ENCODE measurements at regions not wholly inside any gene's neighbourhood (a gene's known extent, or its start where the extent isn't known, plus 50 kb on each side); places are given as distances from the start of the nearest gene placed in this dataset.

DNA sequence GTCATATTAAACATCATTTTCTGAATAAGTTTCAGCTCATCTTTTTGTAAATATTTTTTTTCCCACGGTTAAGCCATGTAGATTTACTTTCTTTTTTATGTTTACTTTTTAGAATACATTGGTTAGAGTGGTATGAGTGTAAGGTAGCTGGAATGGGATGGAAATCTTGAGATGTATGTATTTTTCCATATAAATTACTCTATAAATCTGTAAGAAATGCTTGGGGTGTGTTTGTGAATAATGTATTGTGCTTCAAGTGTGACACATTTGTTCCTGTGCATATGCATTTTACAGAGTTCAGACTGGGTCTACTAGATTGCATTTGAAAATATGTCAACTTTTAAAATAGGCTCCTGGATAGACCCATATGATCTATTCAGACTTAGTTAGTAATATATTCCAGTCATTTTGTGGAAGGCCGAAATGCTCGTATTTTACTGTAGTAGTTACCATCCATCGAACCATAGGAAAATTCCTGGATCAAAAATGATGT, 756.8 kb downstream of the RAPGEF2 start:
- no peak for TF ChIP-seq MXD4 (CRISPR knock-in tag; IDR thresholded peaks at IDR 0.05; ENCODE audit: borderline replicate concordance)
- no peak for TF ChIP-seq SP1 (CRISPR knock-in tag; conservative IDR thresholded peaks at IDR 0.05)
- TF ChIP-seq, protein P1, sequence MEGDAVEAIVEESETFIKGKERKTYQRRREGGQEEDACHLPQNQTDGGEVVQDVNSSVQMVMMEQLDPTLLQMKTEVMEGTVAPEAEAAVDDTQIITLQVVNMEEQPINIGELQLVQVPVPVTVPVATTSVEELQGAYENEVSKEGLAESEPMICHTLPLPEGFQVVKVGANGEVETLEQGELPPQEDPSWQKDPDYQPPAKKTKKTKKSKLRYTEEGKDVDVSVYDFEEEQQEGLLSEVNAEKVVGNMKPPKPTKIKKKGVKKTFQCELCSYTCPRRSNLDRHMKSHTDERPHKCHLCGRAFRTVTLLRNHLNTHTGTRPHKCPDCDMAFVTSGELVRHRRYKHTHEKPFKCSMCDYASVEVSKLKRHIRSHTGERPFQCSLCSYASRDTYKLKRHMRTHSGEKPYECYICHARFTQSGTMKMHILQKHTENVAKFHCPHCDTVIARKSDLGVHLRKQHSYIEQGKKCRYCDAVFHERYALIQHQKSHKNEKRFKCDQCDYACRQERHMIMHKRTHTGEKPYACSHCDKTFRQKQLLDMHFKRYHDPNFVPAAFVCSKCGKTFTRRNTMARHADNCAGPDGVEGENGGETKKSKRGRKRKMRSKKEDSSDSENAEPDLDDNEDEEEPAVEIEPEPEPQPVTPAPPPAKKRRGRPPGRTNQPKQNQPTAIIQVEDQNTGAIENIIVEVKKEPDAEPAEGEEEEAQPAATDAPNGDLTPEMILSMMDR (IDR thresholded peaks at IDR 0.05), result no peak
- TF ChIP-seq, protein P2, sequence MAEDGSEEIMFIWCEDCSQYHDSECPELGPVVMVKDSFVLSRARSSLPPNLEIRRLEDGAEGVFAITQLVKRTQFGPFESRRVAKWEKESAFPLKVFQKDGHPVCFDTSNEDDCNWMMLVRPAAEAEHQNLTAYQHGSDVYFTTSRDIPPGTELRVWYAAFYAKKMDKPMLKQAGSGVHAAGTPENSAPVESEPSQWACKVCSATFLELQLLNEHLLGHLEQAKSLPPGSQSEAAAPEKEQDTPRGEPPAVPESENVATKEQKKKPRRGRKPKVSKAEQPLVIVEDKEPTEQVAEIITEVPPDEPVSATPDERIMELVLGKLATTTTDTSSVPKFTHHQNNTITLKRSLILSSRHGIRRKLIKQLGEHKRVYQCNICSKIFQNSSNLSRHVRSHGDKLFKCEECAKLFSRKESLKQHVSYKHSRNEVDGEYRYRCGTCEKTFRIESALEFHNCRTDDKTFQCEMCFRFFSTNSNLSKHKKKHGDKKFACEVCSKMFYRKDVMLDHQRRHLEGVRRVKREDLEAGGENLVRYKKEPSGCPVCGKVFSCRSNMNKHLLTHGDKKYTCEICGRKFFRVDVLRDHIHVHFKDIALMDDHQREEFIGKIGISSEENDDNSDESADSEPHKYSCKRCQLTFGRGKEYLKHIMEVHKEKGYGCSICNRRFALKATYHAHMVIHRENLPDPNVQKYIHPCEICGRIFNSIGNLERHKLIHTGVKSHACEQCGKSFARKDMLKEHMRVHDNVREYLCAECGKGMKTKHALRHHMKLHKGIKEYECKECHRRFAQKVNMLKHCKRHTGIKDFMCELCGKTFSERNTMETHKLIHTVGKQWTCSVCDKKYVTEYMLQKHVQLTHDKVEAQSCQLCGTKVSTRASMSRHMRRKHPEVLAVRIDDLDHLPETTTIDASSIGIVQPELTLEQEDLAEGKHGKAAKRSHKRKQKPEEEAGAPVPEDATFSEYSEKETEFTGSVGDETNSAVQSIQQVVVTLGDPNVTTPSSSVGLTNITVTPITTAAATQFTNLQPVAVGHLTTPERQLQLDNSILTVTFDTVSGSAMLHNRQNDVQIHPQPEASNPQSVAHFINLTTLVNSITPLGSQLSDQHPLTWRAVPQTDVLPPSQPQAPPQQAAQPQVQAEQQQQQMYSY (CRISPR knock-in tag; IDR thresholded peaks at IDR 0.05), result no peak
- TF ChIP-seq ZNF138 (CRISPR knock-in tag; conservative IDR thresholded peaks at IDR 0.05), result no peak
- TF ChIP-seq, protein P3, sequence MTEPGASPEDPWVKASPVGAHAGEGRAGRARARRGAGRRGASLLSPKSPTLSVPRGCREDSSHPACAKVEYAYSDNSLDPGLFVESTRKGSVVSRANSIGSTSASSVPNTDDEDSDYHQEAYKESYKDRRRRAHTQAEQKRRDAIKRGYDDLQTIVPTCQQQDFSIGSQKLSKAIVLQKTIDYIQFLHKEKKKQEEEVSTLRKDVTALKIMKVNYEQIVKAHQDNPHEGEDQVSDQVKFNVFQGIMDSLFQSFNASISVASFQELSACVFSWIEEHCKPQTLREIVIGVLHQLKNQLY (CRISPR knock-in tag; IDR thresholded peaks at IDR 0.05), result no peak
- no peak for TF ChIP-seq ZNF416 (CRISPR knock-in tag; IDR thresholded peaks at IDR 0.05)
- no peak for TF ChIP-seq NR3C1 (CRISPR knock-in tag; conservative IDR thresholded peaks at IDR 0.05; ENCODE audit: low read depth)
- TF ChIP-seq ETV6 (CRISPR knock-in tag; IDR thresholded peaks at IDR 0.05), result no peak
- TF ChIP-seq, protein P4, sequence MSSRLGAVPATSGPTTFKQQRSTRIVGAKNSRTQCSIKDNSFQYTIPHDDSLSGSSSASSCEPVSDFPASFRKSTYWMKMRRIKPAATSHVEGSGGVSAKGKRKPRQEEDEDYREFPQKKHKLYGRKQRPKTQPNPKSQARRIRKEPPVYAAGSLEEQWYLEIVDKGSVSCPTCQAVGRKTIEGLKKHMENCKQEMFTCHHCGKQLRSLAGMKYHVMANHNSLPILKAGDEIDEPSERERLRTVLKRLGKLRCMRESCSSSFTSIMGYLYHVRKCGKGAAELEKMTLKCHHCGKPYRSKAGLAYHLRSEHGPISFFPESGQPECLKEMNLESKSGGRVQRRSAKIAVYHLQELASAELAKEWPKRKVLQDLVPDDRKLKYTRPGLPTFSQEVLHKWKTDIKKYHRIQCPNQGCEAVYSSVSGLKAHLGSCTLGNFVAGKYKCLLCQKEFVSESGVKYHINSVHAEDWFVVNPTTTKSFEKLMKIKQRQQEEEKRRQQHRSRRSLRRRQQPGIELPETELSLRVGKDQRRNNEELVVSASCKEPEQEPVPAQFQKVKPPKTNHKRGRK (CRISPR knock-in tag; IDR thresholded peaks at IDR 0.05; ENCODE audit: borderline replicate concordance), result no peak
- TF ChIP-seq NR2C2 (CRISPR knock-in tag; IDR thresholded peaks at IDR 0.05), result no peak
- no peak for TF ChIP-seq JUN (CRISPR knock-in tag; IDR thresholded peaks at IDR 0.05)

Measured in WTC11 (cell line).